Small intestine (tissue), 7 donors: ENCODE measurements at regions not wholly inside any gene's neighbourhood (a gene's known extent, or its start where the extent isn't known, plus 50 kb on each side); places are given as distances from the start of the nearest gene placed in this dataset.

Experiments used
- DNase-seq, 2 donors: peaks; one replicate each; pipeline versions ENCODE4 v3.0.0 to v3.0.0-alpha.2; 2013
- FAIRE-seq: peaks from 2 replicates; lab custom pipeline; 2012; peaks lifted over from hg19 to GRCh38; lab: Jason Lieb, UNC
- H3K27ac ChIP-seq, 3 donors: one replicate each; pipeline ENCODE4 v1.5.1; 2013; ENCODE audit warnings: low read length in 2 of 3, mild to moderate bottlenecking in 2 of 3, control low read depth in 1 of 3, inconsistent platforms in 1 of 3, low read depth in 1 of 3, moderate library complexity in 1 of 3
- H3K27me3 ChIP-seq, 3 donors: one replicate each; pipeline ENCODE4 v1.6.1; 2013; ENCODE audit warnings: low read length in 3 of 3, inconsistent platforms in 1 of 3; ENCODE audit not compliant: control insufficient read depth in 3 of 3, insufficient read depth in 3 of 3
- H3K36me3 ChIP-seq, 3 donors: one replicate each; pipeline ENCODE4 v1.6.1; 2013; ENCODE audit warnings: low read length in 3 of 3, inconsistent platforms in 1 of 3, low read depth in 1 of 3, mild to moderate bottlenecking in 1 of 3, moderate library complexity in 1 of 3; ENCODE audit not compliant: control insufficient read depth in 3 of 3, insufficient read depth in 2 of 3
- H3K4me1 ChIP-seq, 3 donors: one replicate each; pipeline ENCODE4 v1.6.1; 2013; ENCODE audit warnings: low read length in 2 of 3, inconsistent platforms in 1 of 3, low read depth in 1 of 3, mild to moderate bottlenecking in 1 of 3, moderate library complexity in 1 of 3; ENCODE audit not compliant: control insufficient read depth in 3 of 3, insufficient read depth in 2 of 3
- H3K4me3 ChIP-seq, 3 donors: one replicate each; pipeline ENCODE4 v1.5.1; 2013; ENCODE audit warnings: low read length in 3 of 3, control low read depth in 1 of 3, inconsistent platforms in 1 of 3, low read depth in 1 of 3, mild to moderate bottlenecking in 1 of 3, moderate library complexity in 1 of 3
- H3K9me3 ChIP-seq, 2 donors: one replicate each; pipeline ENCODE4 v1.6.1; 2013; ENCODE audit warnings: low read depth in 1 of 2, low read length in 1 of 2; ENCODE audit not compliant: control insufficient read depth in 2 of 2, insufficient read depth in 1 of 2
- WGBS, 3 donors: extraction: QIAGEN DNeasy Blood & Tissue Kit; methylation state at CpG; one replicate each; pipeline ENCODE4 v1.1.7; 2013; 5-methylcytosine and 5-hydroxymethylcytosine counted together
- donor health status: healthy with polysubstance abuse.
- donor health status: control.
- donor health status: control.
- donor health status: Bipolar disorder and iron deficiency.
- donor health status: healthy.

- Histone ChIP-seq H3K4me3 (no peak overlapping the region), H3K27ac (no peak overlapping the region), H3K27me3 (no peaks in the 10 kb centered on the region), H3K4me1 (no peaks in the 10 kb centered on the region), H3K9me3 (no peaks in the 10 kb centered on the region), H3K36me3 (no peaks in the 10 kb centered on the region)
- 22 to 63% (median 28%) methylated on average over 1 of the region's 1 CpG for WGBS, 3 donors
- no peak for FAIRE-seq
- DNase-seq, result no peak
Observed at GRCh38 chr6:126842769-126843168, 275.7 kb upstream of the RSPO3 start.

- no peaks in the 10 kb centered on the region for H3K9me3 ChIP-seq
- no peaks in the 10 kb centered on the region for H3K4me1 ChIP-seq
- no peak overlapping the region for H3K4me3 ChIP-seq
- FAIRE-seq, result no peak
- no peaks in the 10 kb centered on the region for H3K36me3 ChIP-seq
- no peak for DNase-seq
- no peak overlapping the region for H3K27ac ChIP-seq
- no peaks in the 10 kb centered on the region for H3K27me3 ChIP-seq
Observed at GRCh38 chr6:126848119-126848518, 270.4 kb upstream of the RSPO3 start.

DNA sequence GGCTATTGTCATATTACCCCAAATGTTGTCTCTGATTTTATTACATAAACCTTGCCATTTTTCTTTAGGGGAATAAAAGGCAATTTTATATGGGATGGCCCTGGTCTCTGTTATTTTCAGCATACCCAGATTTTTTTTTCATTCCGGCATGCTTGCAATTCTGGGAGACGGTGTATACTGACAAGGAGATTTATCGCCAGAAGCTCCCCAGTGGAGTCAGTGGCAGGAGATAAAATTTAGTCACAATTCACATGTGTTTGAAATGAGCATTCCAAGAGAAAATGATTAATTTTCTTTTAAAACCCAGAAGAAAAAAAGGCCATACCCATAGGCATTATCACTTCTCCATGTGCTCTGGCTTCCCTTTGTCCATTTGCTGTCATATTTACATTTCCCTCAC is 250.8 kb upstream of the RSPO3 start:
- DNase-seq (no peak), FAIRE-seq (no peak)
- Histone ChIP-seq H3K4me3 (no peak overlapping the region), H3K9me3 (no peaks in the 10 kb centered on the region), H3K36me3 (no peaks in the 10 kb centered on the region), H3K27me3 (no peaks in the 10 kb centered on the region), H3K27ac (no peak overlapping the region), H3K4me1 (no peaks in the 10 kb centered on the region)
- 86 to 91% (median 89%) methylated on average over 3 of the region's 3 CpGs for WGBS, 3 donors

GRCh38 chr6:126873351-126873750 is 245.1 kb upstream of the RSPO3 start:
- no peak for FAIRE-seq
- no peaks in the 10 kb centered on the region for H3K27me3 ChIP-seq
- H3K4me3 ChIP-seq, result no peak overlapping the region
- DNase-seq, result no peak
- no peaks in the 10 kb centered on the region for H3K36me3 ChIP-seq
- no peaks in the 10 kb centered on the region for H3K9me3 ChIP-seq
- H3K4me1 ChIP-seq, result no peaks in the 10 kb centered on the region
- H3K27ac ChIP-seq, result no peak overlapping the region

GRCh38 chr6:126873791-126874190 is 244.7 kb upstream of the RSPO3 start:
- H3K36me3 ChIP-seq, result no peaks in the 10 kb centered on the region
- H3K4me1 ChIP-seq, result no peaks in the 10 kb centered on the region
- H3K4me3 ChIP-seq, result no peak overlapping the region
- H3K9me3 ChIP-seq, result no peaks in the 10 kb centered on the region
- FAIRE-seq (no peak), DNase-seq (no peak)
- no peak overlapping the region for H3K27ac ChIP-seq
- no peaks in the 10 kb centered on the region for H3K27me3 ChIP-seq
- 69 to 82% (median 70%) methylated on average over 1 of the region's 1 CpG for WGBS, 3 donors

DNA sequence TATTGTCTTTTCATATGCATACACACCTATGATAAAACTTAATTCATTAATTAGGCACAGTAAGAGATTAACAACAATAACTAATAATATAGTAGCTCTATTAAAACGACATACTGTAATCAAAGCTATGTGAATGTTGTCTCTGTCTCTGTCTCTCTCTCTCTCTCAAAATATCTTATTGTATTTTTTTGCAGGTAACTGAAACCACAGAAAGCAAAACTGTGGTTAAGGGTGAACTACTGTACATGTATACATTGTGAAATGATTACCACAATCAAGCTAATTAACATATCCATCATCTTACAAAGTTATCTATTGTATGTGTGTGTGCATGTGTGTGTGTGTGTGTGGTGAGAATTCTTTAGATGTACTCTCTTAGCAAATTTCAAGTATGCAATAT is 242.0 kb upstream of the RSPO3 start:
- no peaks in the 10 kb centered on the region for H3K4me1 ChIP-seq
- no peaks in the 10 kb centered on the region for H3K36me3 ChIP-seq
- H3K4me3 ChIP-seq, result no peak overlapping the region
- no peak overlapping the region for H3K27ac ChIP-seq
- DNase-seq, result no peak
- no peaks in the 10 kb centered on the region for H3K9me3 ChIP-seq
- H3K27me3 ChIP-seq, result no peaks in the 10 kb centered on the region
- 50 to 74% (median 55%) methylated on average over 1 of the region's 1 CpG for WGBS, 3 donors
- no peak for FAIRE-seq

GRCh38 chr6:126880964-126881363 is 237.5 kb upstream of the RSPO3 start:
- H3K4me3 ChIP-seq, result no peak overlapping the region
- no peak overlapping the region for H3K27ac ChIP-seq
- DNase-seq (no peak), FAIRE-seq (no peak)
- no peaks in the 10 kb centered on the region for H3K36me3 ChIP-seq
- H3K27me3 ChIP-seq, result no peaks in the 10 kb centered on the region
- whole genome bisulfite sequencing, 3 donors, result 67 to 76% (median 68%) methylated on average over 3 of the region's 3 CpGs
- no peaks in the 10 kb centered on the region for H3K9me3 ChIP-seq
- H3K4me1 ChIP-seq, result no peaks in the 10 kb centered on the region

GRCh38 chr6:126886106-126886505 is 232.4 kb upstream of the RSPO3 start:
- FAIRE-seq (no peak), DNase-seq (no peak)
- no peaks in the 10 kb centered on the region for H3K27me3 ChIP-seq
- WGBS, 3 donors, result 81 to 94% (median 93%) methylated on average over 1 of the region's 1 CpG
- no peaks in the 10 kb centered on the region for H3K36me3 ChIP-seq
- H3K27ac ChIP-seq, result no peak overlapping the region
- H3K4me1 ChIP-seq, result no peaks in the 10 kb centered on the region
- H3K4me3 ChIP-seq, result no peak overlapping the region
- no peaks in the 10 kb centered on the region for H3K9me3 ChIP-seq
